Astrocyte (in vitro differentiated cells and primary cell): ENCODE measurements at regions not wholly inside any gene's neighbourhood (a gene's known extent, or its start where the extent isn't known, plus 50 kb on each side); places are given as distances from the start of the nearest gene placed in this dataset.

ENCODE experiments used
- DNase-seq: peaks from one replicate; pipeline ENCODE4 v3.0.0-alpha.2; 2010; ENCODE audit warnings: low read depth
- FAIRE-seq: peaks from 2 replicates; lab custom pipeline; 2011; peaks lifted over from hg19 to GRCh38; lab: Jason Lieb, UNC
- H2AFZ ChIP-seq: 2 replicates; pipeline ENCODE4 v1.6.0; 2012; ENCODE audit warnings: low read depth, low read length, inconsistent platforms
- H3K27ac ChIP-seq: 2 replicates; pipeline ENCODE4 v1.5.1; 2011; ENCODE audit warnings: low read depth, low read length, inconsistent platforms
- H3K27me3 ChIP-seq: 2 replicates; pipeline ENCODE4 v1.6.0; 2011; ENCODE audit warnings: low read length, inconsistent platforms; ENCODE audit not compliant: insufficient read depth
- H3K36me3 ChIP-seq: 2 replicates; pipeline ENCODE4 v1.5.1; 2011; ENCODE audit warnings: low read length, inconsistent platforms; ENCODE audit not compliant: insufficient read depth
- H3K4me1 ChIP-seq: 2 replicates; pipeline ENCODE4 v1.5.1; 2011; ENCODE audit warnings: low read length, inconsistent platforms; ENCODE audit not compliant: insufficient read depth
- H3K4me2 ChIP-seq: 2 replicates; pipeline ENCODE4 v1.6.0; 2012; ENCODE audit warnings: low read length, inconsistent platforms
- H3K4me3 ChIP-seq: 2 replicates; pipeline ENCODE4 v1.5.1; 2011; ENCODE audit warnings: low read depth, mild to moderate bottlenecking, low read length, inconsistent platforms; ENCODE audit not compliant: insufficient read depth
- H3K79me2 ChIP-seq: 2 replicates; pipeline ENCODE4 v1.6.0; 2012; ENCODE audit warnings: mild to moderate bottlenecking, low read length, inconsistent platforms; ENCODE audit not compliant: insufficient read depth
- H3K9ac ChIP-seq: 2 replicates; pipeline ENCODE4 v1.6.0; 2012; ENCODE audit warnings: mild to moderate bottlenecking, low read length, inconsistent platforms
- H3K9me3 ChIP-seq: 2 replicates; pipeline ENCODE4 v1.5.1; 2012; ENCODE audit warnings: low read depth, mild to moderate bottlenecking, low read length, inconsistent platforms; ENCODE audit not compliant: insufficient read depth
- H4K20me1 ChIP-seq: 2 replicates; pipeline ENCODE4 v1.6.0; 2012; ENCODE audit warnings: low read length, inconsistent platforms; ENCODE audit not compliant: insufficient read depth
- H3K27ac Mint-ChIP-seq: one replicate; pipeline ENCODE4 v1.8.0; 2021; ENCODE audit warnings: mild to moderate bottlenecking, mixed read lengths; ENCODE audit not compliant: unreplicated experiment
- H3K27me3 Mint-ChIP-seq: one replicate; pipeline ENCODE4 v1.8.0; 2021; ENCODE audit warnings: low read depth, mixed read lengths; ENCODE audit not compliant: unreplicated experiment
- H3K36me3 Mint-ChIP-seq: one replicate; pipeline ENCODE4 v1.8.0; 2021; ENCODE audit warnings: low read depth, mixed read lengths; ENCODE audit not compliant: unreplicated experiment
- H3K4me1 Mint-ChIP-seq: one replicate; pipeline ENCODE4 v1.8.0; 2021; ENCODE audit warnings: low read depth, mixed read lengths; ENCODE audit not compliant: unreplicated experiment
- H3K4me3 Mint-ChIP-seq: one replicate; pipeline ENCODE4 v1.8.0; 2021; ENCODE audit warnings: mild to moderate bottlenecking, moderate library complexity, mixed read lengths; ENCODE audit not compliant: unreplicated experiment
- H3K9me3 Mint-ChIP-seq: one replicate; pipeline ENCODE4 v1.8.0; 2021; ENCODE audit warnings: mild to moderate bottlenecking, mixed read lengths; ENCODE audit not compliant: unreplicated experiment
- EZH2 ChIP-seq: IDR thresholded peaks from 2 replicates; pipeline ENCODE4 v1.6.1; 2012; ENCODE audit warnings: mild to moderate bottlenecking, low read length, inconsistent platforms; ENCODE audit not compliant: insufficient read depth
- TF ChIP-seq, protein P1 (sequence below): IDR thresholded peaks from 2 replicates; pipeline ENCODE4 v1.5.1; 2011; ENCODE audit warnings: low read depth, mild to moderate bottlenecking, inconsistent platforms, low read length, moderate library complexity; ENCODE audit not compliant: insufficient read depth

- H2AFZ ChIP-seq = no peak overlapping the region
- DNase-seq = no peak
- peaks cover 5% of the 10 kb centered on the region for H3K27me3 ChIP-seq
- H3K9me3 Mint-ChIP-seq = peaks cover 9% of the 10 kb centered on the region
- TF ChIP-seq, protein P1, sequence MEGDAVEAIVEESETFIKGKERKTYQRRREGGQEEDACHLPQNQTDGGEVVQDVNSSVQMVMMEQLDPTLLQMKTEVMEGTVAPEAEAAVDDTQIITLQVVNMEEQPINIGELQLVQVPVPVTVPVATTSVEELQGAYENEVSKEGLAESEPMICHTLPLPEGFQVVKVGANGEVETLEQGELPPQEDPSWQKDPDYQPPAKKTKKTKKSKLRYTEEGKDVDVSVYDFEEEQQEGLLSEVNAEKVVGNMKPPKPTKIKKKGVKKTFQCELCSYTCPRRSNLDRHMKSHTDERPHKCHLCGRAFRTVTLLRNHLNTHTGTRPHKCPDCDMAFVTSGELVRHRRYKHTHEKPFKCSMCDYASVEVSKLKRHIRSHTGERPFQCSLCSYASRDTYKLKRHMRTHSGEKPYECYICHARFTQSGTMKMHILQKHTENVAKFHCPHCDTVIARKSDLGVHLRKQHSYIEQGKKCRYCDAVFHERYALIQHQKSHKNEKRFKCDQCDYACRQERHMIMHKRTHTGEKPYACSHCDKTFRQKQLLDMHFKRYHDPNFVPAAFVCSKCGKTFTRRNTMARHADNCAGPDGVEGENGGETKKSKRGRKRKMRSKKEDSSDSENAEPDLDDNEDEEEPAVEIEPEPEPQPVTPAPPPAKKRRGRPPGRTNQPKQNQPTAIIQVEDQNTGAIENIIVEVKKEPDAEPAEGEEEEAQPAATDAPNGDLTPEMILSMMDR = no peak
- TF ChIP-seq EZH2 = no peak
- no peak overlapping the region for H3K27ac Mint-ChIP-seq
- H3K9me3 ChIP-seq = no peaks in the 10 kb centered on the region
- no peak overlapping the region for H3K4me3 ChIP-seq
- peaks cover 24% of the 10 kb centered on the region for H3K27me3 Mint-ChIP-seq
- no peak overlapping the region for H3K4me2 ChIP-seq
- no peaks in the 10 kb centered on the region for H3K4me1 ChIP-seq
- no peaks in the 10 kb centered on the region for H4K20me1 ChIP-seq
- peaks cover 5% of the 10 kb centered on the region for H3K4me1 Mint-ChIP-seq
- H3K9ac ChIP-seq = no peak overlapping the region
- H3K27ac ChIP-seq = no peak overlapping the region
- H3K36me3 Mint-ChIP-seq = peaks cover 4% of the 10 kb centered on the region
- H3K4me3 Mint-ChIP-seq = no peak overlapping the region
- H3K79me2 ChIP-seq = no peaks in the 10 kb centered on the region
- FAIRE-seq = no peak
- no peaks in the 10 kb centered on the region for H3K36me3 ChIP-seq
Measured at GRCh38 chr10:78165172-78165571, 131.5 kb downstream of the RPS24 start.

GRCh38 chr10:78165617-78166016, 132.0 kb downstream of the RPS24 start:
- no peaks in the 10 kb centered on the region for H3K9me3 ChIP-seq
- no peaks in the 10 kb centered on the region for H3K36me3 ChIP-seq
- DNase-seq (no peak), FAIRE-seq (no peak)
- H3K9ac ChIP-seq = no peak overlapping the region
- H3K4me2 ChIP-seq = no peak overlapping the region
- no peaks in the 10 kb centered on the region for H4K20me1 ChIP-seq
- no peaks in the 10 kb centered on the region for H3K79me2 ChIP-seq
- Mint-ChIP-seq H3K4me3 (no peak overlapping the region), H3K36me3 (peaks cover 4% of the 10 kb centered on the region), H3K9me3 (peaks cover 9% of the 10 kb centered on the region), H3K27me3 (peaks cover 24% of the 10 kb centered on the region), H3K4me1 (peaks cover 5% of the 10 kb centered on the region), H3K27ac (no peak overlapping the region)
- TF ChIP-seq, protein P1 = no peak
- H3K27ac ChIP-seq = no peak overlapping the region
- peaks cover 3% of the 10 kb centered on the region for H3K27me3 ChIP-seq
- no peaks in the 10 kb centered on the region for H3K4me1 ChIP-seq
- no peak overlapping the region for H2AFZ ChIP-seq
- H3K4me3 ChIP-seq = no peak overlapping the region

GRCh38 chr10:78166261-78166660, 132.6 kb downstream of the RPS24 start:
- peaks cover 2% of the 10 kb centered on the region for H3K27me3 ChIP-seq
- no peak overlapping the region for H3K4me3 Mint-ChIP-seq
- no peak for FAIRE-seq

More at GRCh38 chr10:78166261-78166660, 132.6 kb downstream of the RPS24 start:
- Histone ChIP-seq H3K9ac (no peak overlapping the region), H3K27ac (no peak overlapping the region), H3K4me2 (no peak overlapping the region), H3K4me3 (no peak overlapping the region), H3K4me1 (no peaks in the 10 kb centered on the region), H2AFZ (no peak overlapping the region), H3K9me3 (no peaks in the 10 kb centered on the region), H3K36me3 (no peaks in the 10 kb centered on the region), H3K79me2 (no peaks in the 10 kb centered on the region), H4K20me1 (no peaks in the 10 kb centered on the region)
- TF ChIP-seq, protein P1 = no peak
- no peak for TF ChIP-seq EZH2
- peaks cover 24% of the 10 kb centered on the region for H3K27me3 Mint-ChIP-seq
- H3K36me3 Mint-ChIP-seq = peaks cover 4% of the 10 kb centered on the region
- peaks cover 9% of the 10 kb centered on the region for H3K9me3 Mint-ChIP-seq
- DNase-seq = no peak
- no peak overlapping the region for H3K27ac Mint-ChIP-seq
- peaks cover 5% of the 10 kb centered on the region for H3K4me1 Mint-ChIP-seq
